H1 (cell line): ENCODE measurements at regions not wholly inside any gene's neighbourhood (a gene's known extent, or its start where the extent isn't known, plus 50 kb on each side); places are given as distances from the start of the nearest gene placed in this dataset.

ENCODE experiments used
- SP2 ChIP-seq: IDR thresholded peaks from 2 replicates; pipeline ENCODE4 v1.6.1; 2012; ENCODE audit warnings: mild to moderate bottlenecking, low read length, inconsistent platforms
- TAF1 ChIP-seq: IDR thresholded peaks from 2 replicates; pipeline ENCODE4 v1.6.1; 2011; ENCODE audit warnings: mild to moderate bottlenecking, low read depth, low read length

GRCh38 chr9:22170990-22171670 lies 162.0 kb upstream of the CDKN2B start (continued):
- TF ChIP-seq TAF1 (no peak), SP2 (no peak)
